Ishikawa (cell line): ENCODE measurements at regions not wholly inside any gene's neighbourhood (a gene's known extent, or its start where the extent isn't known, plus 50 kb on each side); places are given as distances from the start of the nearest gene placed in this dataset.

Experiments used
- CEBPB ChIP-seq: IDR thresholded peaks from 2 replicates; pipeline ENCODE4 v1.6.1; 2012
- EGR1 ChIP-seq: IDR thresholded peaks from 2 replicates; pipeline ENCODE4 v1.6.1; 2012
- TAF1 ChIP-seq: IDR thresholded peaks from 2 replicates; pipeline ENCODE4 v1.6.1; 2012; ENCODE audit warnings: low read depth, mild to moderate bottlenecking

GRCh38 chr12:123089140-123089539, 61.8 kb downstream of the PITPNM2 start:
- TF ChIP-seq CEBPB (no peak), TAF1 (no peak), EGR1 (no peak)
